Activated CD4-positive, CD25-positive, alpha-beta regulatory T cell treated with anti-CD3 and anti-CD28 coated beads, Interleukin-2, amount 50 U/mL, for 72 hours (primary cell): ENCODE measurements at regions not wholly inside any gene's neighbourhood (a gene's known extent, or its start where the extent isn't known, plus 50 kb on each side); places are given as distances from the start of the nearest gene placed in this dataset.
"Not testable (repeated sequence)": the region's sequence is repeated elsewhere in the genome, so short reads cannot be mapped to it uniquely, and the experiment has no call there.

Experiments
- DNase-seq: peaks from one replicate; pipeline ENCODE4 v3.0.0; 2021

- DNase-seq, result not testable (repeated sequence)
These were observed 84.5 kb upstream of the SIRPG start for GRCh38 chr20:1742049-1742434.

- DNase-seq, result no peak
These were observed 83.9 kb upstream of the SIRPG start for GRCh38 chr20:1741309-1742048.

DNA sequence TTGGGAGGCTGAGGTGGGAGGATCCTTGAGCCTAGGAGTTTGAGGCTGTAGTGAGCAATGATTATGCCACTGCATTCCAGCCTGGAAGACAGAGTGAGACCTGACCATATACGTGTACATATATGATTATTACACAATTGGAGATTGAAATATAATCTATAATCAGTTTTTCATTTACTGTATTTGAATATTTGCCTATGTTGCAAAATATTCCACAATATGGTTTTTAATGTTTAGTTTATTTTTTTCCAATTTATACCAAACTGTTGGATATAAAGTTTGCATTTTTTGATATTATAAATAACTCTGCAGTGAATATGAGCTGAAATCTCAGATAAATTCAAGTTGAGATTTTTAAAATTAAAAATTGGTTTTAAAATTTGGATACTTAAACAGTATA, 79.6 kb upstream of the SIRPG start:
- DNase-seq, result no peak

DNA sequence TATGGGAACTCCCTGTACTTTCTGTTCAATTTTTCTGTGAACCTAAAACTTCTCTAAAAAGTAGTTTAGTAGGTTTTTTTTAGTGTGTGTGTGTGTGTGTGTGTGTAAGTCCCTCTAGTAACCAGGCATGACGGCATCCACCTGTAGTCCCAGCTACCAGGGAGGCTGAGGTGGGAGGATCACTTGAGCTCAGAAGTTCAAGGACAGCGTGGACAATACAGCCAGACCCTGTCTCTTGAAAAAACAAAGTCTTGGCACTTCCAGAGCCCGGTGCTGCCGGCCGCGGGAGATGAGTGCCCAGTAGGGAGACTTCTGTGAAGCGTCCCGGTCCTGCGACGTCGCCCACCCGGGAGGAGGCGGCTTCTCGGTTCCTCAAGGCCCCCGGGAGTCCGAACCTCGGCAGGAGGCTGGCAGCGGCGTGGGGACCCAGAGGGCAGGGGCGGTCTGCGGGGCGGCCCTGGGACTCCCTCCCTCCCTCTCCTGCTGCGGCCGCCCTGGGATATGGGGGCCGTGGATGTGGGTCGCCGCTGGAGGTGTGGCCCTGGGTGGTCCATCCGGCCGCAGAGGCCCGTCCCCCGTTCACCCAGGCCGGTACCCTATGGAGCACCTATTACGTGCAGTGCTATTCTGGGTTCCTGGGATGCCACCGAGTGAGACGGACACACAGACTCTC, 78.0 kb upstream of the SIRPG start:
- DNase-seq, result no peak

DNA sequence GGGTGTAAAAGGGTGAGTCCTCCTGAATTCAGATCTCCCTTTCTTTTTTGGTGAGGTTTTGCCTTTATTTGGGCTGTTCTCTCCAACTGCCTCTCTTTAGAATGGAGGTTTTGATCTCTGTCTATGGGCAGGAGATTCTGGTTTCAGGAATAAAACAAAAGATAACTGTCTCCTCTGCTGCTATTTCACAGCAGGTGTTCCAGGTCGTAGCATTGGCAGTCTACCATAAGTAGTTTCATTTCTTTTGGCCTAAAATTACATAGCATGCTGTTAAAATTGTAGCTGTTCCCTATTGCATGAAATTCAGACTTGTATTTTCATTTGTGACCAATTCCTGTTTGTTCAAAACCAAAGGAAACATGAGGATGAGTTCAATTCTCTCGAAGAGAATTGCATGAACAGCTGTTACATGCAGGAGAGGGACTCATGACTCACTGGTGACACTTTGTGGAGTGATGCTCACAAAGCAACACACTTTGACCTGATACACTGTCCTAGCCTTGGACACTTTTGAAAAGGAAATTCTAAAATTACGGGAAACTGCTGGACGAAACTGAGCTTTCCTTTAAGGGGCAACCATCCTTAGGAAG, 76.8 kb upstream of the SIRPG start:
- no peak for DNase-seq

- DNase-seq, result not testable (repeated sequence)
These were observed 74.3 kb upstream of the SIRPG start for GRCh38 chr20:1731828-1732375.

- not testable (repeated sequence) for DNase-seq
These were observed 73.6 kb upstream of the SIRPG start for GRCh38 chr20:1730981-1731711.

GRCh38 chr20:1727303-1727702, 69.7 kb upstream of the SIRPG start:
- not testable (repeated sequence) for DNase-seq

- no peak for DNase-seq
These were observed 67.3 kb upstream of the SIRPG start for GRCh38 chr20:1724901-1725300.

- DNase-seq, result no peak
These were observed 65.0 kb upstream of the SIRPG start for GRCh38 chr20:1722513-1723050.

DNA sequence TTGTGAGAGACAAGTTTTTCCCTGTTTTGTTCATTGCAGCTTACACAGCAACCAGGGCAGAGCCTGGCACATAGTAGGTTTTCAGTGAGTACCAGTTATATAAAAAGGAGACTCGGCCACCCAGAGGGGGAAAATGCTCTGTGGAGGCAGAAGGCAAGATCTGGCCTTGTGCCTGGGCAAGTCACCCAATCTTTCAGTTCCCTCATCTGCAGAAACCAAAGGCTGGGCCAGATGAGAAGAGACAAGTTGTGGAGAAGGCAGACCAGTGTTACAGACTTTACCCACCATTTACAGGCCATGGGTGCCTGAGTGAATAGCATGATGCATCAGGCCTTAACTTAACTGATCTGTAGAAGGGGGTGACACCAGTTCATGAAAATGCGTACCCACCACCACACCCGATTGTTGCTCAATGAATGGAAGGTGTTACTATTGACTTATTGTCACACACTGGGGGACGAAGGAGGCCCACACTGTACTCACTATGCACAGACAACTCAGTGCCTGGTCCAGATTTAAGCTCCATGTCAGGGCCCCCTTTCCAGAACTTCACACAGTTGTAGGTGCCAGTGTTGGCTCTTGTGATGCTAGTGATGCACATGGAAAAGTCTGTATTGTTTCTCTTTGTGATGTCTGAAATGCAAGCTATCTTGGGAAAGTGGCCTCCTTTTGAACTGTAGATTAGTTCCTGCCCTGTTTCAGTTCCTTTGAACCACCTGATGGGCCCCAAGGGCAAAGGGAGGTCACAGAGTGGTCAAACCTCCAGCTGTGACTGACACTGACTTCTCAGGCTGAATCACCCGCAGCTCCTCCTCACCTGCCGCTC, 64.3 kb upstream of the SIRPG start:
- no peak for DNase-seq

GRCh38 chr20:1720845-1721475, 63.4 kb upstream of the SIRPG start:
- DNase-seq, result no peak

- DNase-seq, result no peak
These were observed 62.6 kb upstream of the SIRPG start for GRCh38 chr20:1720226-1720625.

DNA sequence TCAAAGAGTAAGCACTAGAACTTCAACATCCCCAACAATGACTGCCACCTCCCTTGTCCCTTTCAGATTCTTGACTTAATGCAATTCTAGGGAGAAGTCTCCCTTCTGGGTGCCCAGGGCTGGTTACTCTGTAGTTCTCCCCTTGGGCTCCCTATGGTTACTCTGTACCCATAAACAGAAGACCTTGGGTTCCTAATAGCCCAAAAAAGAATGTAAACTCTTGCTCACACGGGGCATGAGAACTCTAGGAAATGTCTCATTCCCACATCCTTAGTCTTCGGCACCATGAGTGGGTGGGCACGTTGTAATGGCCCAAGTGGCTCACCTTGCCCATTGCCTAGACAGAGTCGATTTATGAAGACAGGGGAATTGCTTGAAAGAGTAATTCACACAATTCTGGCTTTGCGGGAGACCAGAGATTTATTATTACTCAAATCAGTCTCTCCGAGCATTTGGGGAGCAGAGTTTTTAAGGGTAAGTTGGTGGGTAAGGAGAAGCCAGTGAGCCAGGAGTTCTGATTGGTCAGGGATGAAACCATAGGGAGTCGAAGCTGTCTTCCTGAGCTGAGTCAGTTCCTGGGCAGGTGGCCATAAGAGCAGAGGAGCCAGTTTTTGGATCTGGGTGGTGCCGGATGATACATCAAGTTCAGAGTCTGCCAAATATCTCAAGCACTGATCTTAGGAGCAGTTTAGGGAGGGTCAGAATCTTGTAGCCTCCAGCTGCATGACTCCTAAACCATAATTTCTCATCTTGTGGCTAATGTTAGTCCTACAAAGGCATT, 61.2 kb upstream of the SIRPG start:
- DNase-seq, result no peak

DNA sequence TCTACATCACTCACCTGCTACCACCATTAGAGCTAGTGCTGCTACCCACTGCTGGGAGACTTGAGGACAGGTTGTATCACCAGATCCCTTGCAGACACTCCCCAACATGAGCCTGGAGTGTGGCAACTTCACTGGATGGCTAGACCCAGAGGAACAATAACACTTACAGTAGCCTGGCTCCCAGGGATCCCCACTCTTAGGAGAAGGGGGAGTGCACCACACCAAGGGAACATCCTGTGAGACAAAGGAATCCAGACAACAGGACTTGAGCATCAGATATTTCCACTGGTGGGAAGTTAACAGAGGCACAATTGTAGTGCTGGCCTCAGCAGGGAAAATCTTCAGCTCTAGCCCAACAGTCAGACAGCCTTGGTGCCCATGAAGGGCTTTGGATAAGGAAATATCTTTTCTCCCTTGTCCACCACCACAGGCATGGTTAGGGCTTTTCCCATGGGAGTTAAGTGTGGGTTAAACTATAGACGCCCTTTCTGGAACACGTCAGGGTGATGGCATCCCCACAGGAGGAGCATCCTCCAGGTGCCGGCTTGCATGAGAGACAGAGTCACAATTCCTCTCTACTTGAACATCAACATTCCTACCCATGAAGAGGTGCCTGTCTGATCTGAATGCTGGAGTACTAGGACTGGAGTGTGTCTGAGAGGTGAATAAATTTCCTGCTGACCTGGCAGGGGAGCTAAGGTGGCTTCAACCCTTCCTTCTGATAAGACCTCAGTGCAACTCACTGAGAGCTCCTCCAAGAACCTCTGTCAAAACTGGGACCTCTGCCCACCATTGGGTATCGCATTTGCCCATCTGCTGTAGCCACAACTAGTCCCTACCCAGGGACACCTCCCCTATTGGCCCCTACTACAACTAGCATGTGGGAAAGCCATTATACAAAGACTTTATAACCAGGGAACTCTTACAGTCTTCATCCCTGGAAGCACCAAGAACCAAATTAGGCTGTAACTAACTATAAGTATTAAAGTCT, 55.4 kb upstream of the SIRPG start:
- no peak for DNase-seq

DNA sequence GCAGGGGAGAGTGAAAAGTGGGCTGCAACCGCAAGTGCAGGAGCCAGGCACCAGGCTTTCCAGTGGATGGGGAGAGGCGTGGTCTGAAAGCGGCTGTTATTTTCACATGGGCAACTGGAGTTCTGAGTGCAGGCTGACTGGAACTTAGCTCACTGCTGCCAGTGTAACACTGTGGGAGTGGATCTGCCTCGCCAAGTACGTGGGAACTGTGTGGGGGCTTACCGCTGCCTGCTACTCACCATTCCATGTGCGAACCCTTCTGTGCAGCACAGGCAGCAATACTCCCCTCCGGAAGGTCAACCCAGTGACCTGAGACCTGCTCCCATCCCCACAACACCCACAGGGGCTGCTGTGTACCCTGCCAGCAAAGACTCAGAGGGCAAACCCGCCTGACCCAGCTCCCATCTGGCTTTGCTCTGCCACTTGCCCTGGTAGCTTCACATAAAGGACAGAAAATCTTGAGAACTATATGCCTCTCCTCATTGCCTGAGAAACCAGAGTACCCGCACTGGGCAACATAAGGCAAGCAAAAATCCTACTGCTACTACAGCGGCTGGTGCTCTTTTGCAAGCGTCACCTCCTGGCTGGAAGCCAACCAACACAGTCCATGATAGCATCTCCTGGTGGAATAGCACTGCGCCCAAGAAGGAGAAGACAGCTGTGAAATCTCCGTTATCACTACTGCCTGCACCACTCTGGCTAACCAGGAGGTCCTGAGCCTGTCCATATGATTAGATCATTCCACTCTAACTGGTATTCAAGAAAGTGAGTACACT, 54.4 kb upstream of the SIRPG start:
- no peak for DNase-seq

- no peak for DNase-seq
These were observed 53.7 kb upstream of the SIRPG start for GRCh38 chr20:1711266-1711665.

DNA sequence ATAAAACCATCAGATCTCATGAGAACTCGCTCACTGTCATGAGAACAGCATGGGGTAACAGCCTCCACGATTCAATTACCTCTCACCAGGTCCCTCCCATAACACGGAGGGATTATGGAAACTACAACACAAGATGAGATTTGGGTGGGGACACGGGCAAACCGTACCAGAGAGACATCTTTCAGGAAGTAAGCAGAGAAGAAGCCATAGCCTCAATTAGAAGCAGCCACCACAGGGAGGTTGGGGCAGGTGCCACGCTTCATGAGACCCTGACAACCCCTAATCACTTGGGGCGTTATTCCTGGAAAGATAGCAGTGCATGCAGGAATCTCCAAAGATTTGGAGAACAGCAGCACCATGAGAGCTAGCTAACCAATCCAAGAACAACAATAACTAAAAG, 52.9 kb upstream of the SIRPG start:
- DNase-seq, result no peak
